ENCODE measurements at regions not wholly inside any gene's neighbourhood (a gene's known extent, or its start where the extent isn't known, plus 50 kb on each side); places are given as distances from the start of the nearest gene placed in this dataset.
"Not testable (repeated sequence)": the region's sequence is repeated elsewhere in the genome, so short reads cannot be mapped to it uniquely, and the experiment has no call there.

DNA sequence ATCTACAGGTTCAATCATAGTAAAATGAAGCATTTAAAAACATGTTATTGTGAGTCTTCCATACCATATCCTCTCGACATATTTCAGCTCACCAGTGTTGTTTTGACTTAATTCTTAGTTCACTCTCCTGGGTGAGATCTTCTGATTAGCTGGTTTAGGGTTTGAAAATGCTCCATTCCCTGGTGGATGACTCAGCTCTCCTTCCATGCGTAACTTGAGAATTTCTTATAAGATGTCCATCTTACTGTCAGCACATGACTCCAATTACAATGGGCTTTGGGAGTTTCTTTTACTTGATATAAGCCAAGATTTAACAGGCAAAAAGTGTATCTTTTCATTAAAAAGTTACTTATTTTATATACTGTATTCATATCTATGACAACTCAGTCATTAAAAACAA, 476.5 kb downstream of the BRINP3 start:
- CTCF ChIA-PET: no interaction called here
- no peak overlapping the region for H3K4me3 ChIP-seq (ENCODE audit: low read length)
- no peaks in the 10 kb centered on the region for H3K27me3 ChIP-seq (ENCODE audit: control insufficient read depth in 1 of 2, insufficient read depth in 2 of 2, low read length in 2 of 2)
- no peak for ATAC-seq (ENCODE audit: poor library complexity)
- Mint-ChIP-seq H3K27ac (no peak overlapping the region), H3K27me3 (no peaks in the 10 kb centered on the region), H3K36me3 (ENCODE audit: low read depth) (no peaks in the 10 kb centered on the region), H3K4me3 (no peak overlapping the region), H3K4me1 (ENCODE audit: low read depth) (no peaks in the 10 kb centered on the region), H3K9me3 (peaks cover 13% of the 10 kb centered on the region)
- POLR2A ChIA-PET: no interaction called here
- H3K4me1 ChIP-seq (ENCODE audit: insufficient read depth, low read length): no peaks in the 10 kb centered on the region
- no peak for DNase-seq
- H3K9me3 ChIP-seq (ENCODE audit: control insufficient read depth in 1 of 2, insufficient read depth in 1 of 2, low read length in 2 of 2): peaks cover 0 to 5% of the 10 kb centered on the region in 2 experiments
- intact Hi-C loops (cut with DNase I, micrococcal nuclease): no loop called here
- no peak overlapping the region for H3K27ac ChIP-seq (ENCODE audit: low read depth in 1 of 2, low read length in 2 of 2)
- no peaks in the 10 kb centered on the region for H3K36me3 ChIP-seq (ENCODE audit: insufficient read depth, low read length)
- TF ChIP-seq, protein P1, sequence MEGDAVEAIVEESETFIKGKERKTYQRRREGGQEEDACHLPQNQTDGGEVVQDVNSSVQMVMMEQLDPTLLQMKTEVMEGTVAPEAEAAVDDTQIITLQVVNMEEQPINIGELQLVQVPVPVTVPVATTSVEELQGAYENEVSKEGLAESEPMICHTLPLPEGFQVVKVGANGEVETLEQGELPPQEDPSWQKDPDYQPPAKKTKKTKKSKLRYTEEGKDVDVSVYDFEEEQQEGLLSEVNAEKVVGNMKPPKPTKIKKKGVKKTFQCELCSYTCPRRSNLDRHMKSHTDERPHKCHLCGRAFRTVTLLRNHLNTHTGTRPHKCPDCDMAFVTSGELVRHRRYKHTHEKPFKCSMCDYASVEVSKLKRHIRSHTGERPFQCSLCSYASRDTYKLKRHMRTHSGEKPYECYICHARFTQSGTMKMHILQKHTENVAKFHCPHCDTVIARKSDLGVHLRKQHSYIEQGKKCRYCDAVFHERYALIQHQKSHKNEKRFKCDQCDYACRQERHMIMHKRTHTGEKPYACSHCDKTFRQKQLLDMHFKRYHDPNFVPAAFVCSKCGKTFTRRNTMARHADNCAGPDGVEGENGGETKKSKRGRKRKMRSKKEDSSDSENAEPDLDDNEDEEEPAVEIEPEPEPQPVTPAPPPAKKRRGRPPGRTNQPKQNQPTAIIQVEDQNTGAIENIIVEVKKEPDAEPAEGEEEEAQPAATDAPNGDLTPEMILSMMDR (IDR thresholded peaks at IDR 0.05): no peak

DNA sequence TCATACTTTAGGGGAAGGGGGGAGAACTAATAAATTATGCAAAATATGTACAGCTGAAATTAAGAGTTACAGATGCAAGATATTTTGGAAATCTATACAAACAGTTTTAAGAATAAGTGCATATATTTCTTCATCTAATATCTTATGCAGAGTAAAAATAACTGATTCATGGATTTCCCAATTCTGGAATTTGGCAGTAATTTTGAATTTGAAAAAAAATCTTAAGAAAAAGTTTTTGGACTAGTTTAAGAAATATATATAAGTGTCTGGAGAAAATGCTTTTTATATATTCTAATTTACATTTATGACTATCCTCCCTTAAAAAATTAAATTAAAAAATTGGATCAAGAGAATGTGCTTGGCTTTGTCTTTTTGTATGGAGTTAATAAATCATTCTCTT, 474.3 kb downstream of the BRINP3 start:
- Mint-ChIP-seq H3K4me1 (ENCODE audit: low read depth) (no peaks in the 10 kb centered on the region), H3K4me3 (no peak overlapping the region), H3K27ac (no peak overlapping the region), H3K9me3 (peaks cover 8% of the 10 kb centered on the region), H3K36me3 (ENCODE audit: low read depth) (no peaks in the 10 kb centered on the region), H3K27me3 (no peaks in the 10 kb centered on the region)
- POLR2A ChIA-PET: no interaction called here
- Histone ChIP-seq H3K4me1 (ENCODE audit: insufficient read depth, low read length) (no peaks in the 10 kb centered on the region), H3K27me3 (ENCODE audit: control insufficient read depth in 1 of 2, insufficient read depth in 2 of 2, low read length in 2 of 2) (no peaks in the 10 kb centered on the region), H3K9me3 (ENCODE audit: control insufficient read depth in 1 of 2, insufficient read depth in 1 of 2, low read length in 2 of 2) (no peaks in the 10 kb centered on the region), H3K27ac (ENCODE audit: low read depth in 1 of 2, low read length in 2 of 2) (no peak overlapping the region), H3K4me3 (ENCODE audit: low read length) (no peak overlapping the region), H3K36me3 (ENCODE audit: insufficient read depth, low read length) (no peaks in the 10 kb centered on the region)
- no peak for ATAC-seq (ENCODE audit: poor library complexity)
- intact Hi-C loops (cut with DNase I, micrococcal nuclease): no loop called here
- CTCF ChIA-PET: no interaction called here
- TF ChIP-seq, protein P1 (IDR thresholded peaks at IDR 0.05): no peak
- DNase-seq: no peak

DNA sequence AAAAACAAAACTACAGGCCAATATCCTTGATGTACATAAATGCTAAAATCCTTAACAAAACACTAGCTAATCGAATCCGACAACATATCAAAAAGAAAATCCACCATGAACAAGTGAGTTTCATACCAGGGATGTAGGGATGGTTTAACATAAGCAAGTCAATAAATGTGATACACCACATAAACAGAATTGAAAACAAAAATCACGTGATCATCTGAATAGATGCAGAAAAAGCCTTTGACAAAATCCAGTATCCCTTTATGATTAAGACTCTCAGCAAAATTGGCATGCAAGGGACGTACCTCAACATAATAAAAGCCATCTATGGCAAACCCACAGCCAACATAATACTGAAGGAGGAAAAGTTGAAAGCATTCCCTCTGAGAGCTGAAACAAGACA, 466.1 kb downstream of the BRINP3 start:
- H3K27ac Mint-ChIP-seq: no peak overlapping the region
- no peak for DNase-seq
- POLR2A ChIA-PET: no interaction called here
- no peaks in the 10 kb centered on the region for H3K36me3 Mint-ChIP-seq (ENCODE audit: low read depth)
- Histone ChIP-seq H3K4me1 (ENCODE audit: insufficient read depth, low read length) (no peaks in the 10 kb centered on the region), H3K27me3 (ENCODE audit: control insufficient read depth in 1 of 2, insufficient read depth in 2 of 2, low read length in 2 of 2) (no peaks in the 10 kb centered on the region), H3K27ac (ENCODE audit: low read depth in 1 of 2, low read length in 2 of 2) (no peak overlapping the region), H3K9me3 (ENCODE audit: control insufficient read depth in 1 of 2, insufficient read depth in 1 of 2, low read length in 2 of 2) (no peaks in the 10 kb centered on the region), H3K4me3 (ENCODE audit: low read length) (no peak overlapping the region), H3K36me3 (ENCODE audit: insufficient read depth, low read length) (no peaks in the 10 kb centered on the region)
- no peak overlapping the region for H3K4me3 Mint-ChIP-seq
- peaks cover 22% of the 10 kb centered on the region for H3K9me3 Mint-ChIP-seq
- TF ChIP-seq, protein P1 (IDR thresholded peaks at IDR 0.05): no peak
- no peaks in the 10 kb centered on the region for H3K4me1 Mint-ChIP-seq (ENCODE audit: low read depth)
- intact Hi-C loops (cut with DNase I, micrococcal nuclease): no loop called here
- CTCF ChIA-PET: no interaction called here
- ATAC-seq (ENCODE audit: poor library complexity): no peak
- H3K27me3 Mint-ChIP-seq: no peaks in the 10 kb centered on the region

DNA sequence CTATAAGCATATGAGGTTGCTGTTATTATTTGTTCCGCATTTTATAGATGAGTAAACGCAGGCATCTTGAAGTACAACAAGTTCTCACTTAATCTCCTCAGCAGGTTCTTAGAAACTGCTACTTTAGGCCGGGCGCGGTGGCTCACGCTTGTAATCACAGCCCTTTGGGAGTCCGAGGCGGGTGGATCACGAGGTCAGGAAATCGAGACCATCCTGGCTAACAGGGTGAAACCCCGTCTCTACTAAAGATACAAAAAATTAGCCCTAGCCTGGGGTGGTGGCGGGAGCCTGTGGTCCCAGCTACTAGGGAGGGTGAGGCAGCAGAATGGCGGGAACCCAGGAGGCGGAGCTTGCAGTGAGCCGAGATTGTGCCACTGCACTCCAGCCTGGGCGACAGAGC, 458.5 kb downstream of the BRINP3 start:
- intact Hi-C loops (cut with DNase I, micrococcal nuclease); H3K27me3 Mint-ChIP-seq; H3K4me3 Mint-ChIP-seq; H3K27ac Mint-ChIP-seq; H3K27me3 ChIP-seq (ENCODE audit: control insufficient read depth in 1 of 2, insufficient read depth in 2 of 2, low read length in 2 of 2); H3K27ac ChIP-seq (ENCODE audit: low read depth in 1 of 2, low read length in 2 of 2); H3K4me1 Mint-ChIP-seq (ENCODE audit: low read depth); CTCF ChIA-PET; H3K9me3 ChIP-seq (ENCODE audit: control insufficient read depth in 1 of 2, insufficient read depth in 1 of 2, low read length in 2 of 2); POLR2A ChIA-PET; H3K9me3 Mint-ChIP-seq; H3K36me3 ChIP-seq (ENCODE audit: insufficient read depth, low read length); H3K36me3 Mint-ChIP-seq (ENCODE audit: low read depth); DNase-seq; ATAC-seq (ENCODE audit: poor library complexity); H3K4me3 ChIP-seq (ENCODE audit: low read length); H3K4me1 ChIP-seq (ENCODE audit: insufficient read depth, low read length): not testable (repeated sequence)
